Bronchial epithelial cell (primary cell): ENCODE measurements at regions not wholly inside any gene's neighbourhood (a gene's known extent, or its start where the extent isn't known, plus 50 kb on each side); places are given as distances from the start of the nearest gene placed in this dataset.
"Not testable (repeated sequence)": the region's sequence is repeated elsewhere in the genome, so short reads cannot be mapped to it uniquely, and the experiment has no call there.

Experiments used
- DNase-seq: peaks from one replicate; pipeline ENCODE4 v3.0.0-alpha.2; 2010; ENCODE audit warnings: low read depth
- FAIRE-seq: peaks from 2 replicates; lab custom pipeline; 2011; peaks lifted over from hg19 to GRCh38; lab: Jason Lieb, UNC
- H3K27me3 ChIP-seq: 2 replicates; pipeline ENCODE4 v1.5.1; 2011; ENCODE audit warnings: low read length; ENCODE audit not compliant: control insufficient read depth, insufficient read depth
- H3K36me3 ChIP-seq: 2 replicates; pipeline ENCODE4 v1.5.1; 2011; ENCODE audit warnings: low read length; ENCODE audit not compliant: control insufficient read depth, insufficient read depth
- H3K4me3 ChIP-seq: 2 replicates; pipeline ENCODE4 v1.5.1; 2011; ENCODE audit warnings: mild to moderate bottlenecking, low read depth, low read length, control low read depth
- TF ChIP-seq, protein P1 (sequence below): IDR thresholded peaks from 2 replicates; pipeline ENCODE4 v1.5.1; 2011; ENCODE audit warnings: mild to moderate bottlenecking, moderate library complexity, low read length, control low read depth, inconsistent platforms; ENCODE audit not compliant: insufficient read depth, severe bottlenecking

DNA sequence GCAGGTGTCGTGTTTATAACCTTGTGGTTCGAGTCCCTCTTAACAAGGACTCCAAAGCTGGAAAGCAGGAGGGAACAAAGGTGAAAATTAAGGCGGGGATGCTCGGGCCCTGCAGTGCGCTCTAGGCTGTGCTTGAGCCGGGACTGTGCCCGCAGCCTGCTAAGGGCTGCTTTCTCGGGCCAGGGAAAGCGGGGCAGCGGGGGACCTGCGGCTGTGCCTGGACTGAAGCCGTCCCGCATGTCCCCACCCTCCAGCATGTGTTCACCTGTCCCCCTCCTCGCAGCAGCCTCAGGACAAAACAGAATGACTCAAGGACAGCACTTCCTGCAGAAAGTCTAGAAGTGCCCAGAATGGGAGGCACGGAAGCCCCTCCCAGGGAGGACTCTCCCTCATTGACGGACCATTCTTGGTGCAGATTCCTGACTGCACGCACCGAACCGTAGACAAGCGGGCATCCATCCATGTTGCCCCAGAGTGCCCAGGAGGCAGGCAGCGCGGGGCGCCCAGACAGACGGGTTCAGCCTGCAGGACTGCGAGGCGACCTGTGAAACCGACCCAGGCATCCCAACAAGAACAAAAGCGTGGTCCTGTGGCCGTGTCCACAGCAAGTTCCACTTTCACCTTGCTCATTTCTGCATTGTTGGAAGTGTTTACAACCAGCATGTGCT is 342.9 kb downstream of the MAGEB5 start:
- Histone ChIP-seq H3K27me3 (no peaks in the 10 kb centered on the region), H3K36me3 (no peaks in the 10 kb centered on the region), H3K4me3 (no peak overlapping the region)
- DNase-seq (no peak), FAIRE-seq (no peak)
- TF ChIP-seq, protein P1, sequence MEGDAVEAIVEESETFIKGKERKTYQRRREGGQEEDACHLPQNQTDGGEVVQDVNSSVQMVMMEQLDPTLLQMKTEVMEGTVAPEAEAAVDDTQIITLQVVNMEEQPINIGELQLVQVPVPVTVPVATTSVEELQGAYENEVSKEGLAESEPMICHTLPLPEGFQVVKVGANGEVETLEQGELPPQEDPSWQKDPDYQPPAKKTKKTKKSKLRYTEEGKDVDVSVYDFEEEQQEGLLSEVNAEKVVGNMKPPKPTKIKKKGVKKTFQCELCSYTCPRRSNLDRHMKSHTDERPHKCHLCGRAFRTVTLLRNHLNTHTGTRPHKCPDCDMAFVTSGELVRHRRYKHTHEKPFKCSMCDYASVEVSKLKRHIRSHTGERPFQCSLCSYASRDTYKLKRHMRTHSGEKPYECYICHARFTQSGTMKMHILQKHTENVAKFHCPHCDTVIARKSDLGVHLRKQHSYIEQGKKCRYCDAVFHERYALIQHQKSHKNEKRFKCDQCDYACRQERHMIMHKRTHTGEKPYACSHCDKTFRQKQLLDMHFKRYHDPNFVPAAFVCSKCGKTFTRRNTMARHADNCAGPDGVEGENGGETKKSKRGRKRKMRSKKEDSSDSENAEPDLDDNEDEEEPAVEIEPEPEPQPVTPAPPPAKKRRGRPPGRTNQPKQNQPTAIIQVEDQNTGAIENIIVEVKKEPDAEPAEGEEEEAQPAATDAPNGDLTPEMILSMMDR: no peak

DNA sequence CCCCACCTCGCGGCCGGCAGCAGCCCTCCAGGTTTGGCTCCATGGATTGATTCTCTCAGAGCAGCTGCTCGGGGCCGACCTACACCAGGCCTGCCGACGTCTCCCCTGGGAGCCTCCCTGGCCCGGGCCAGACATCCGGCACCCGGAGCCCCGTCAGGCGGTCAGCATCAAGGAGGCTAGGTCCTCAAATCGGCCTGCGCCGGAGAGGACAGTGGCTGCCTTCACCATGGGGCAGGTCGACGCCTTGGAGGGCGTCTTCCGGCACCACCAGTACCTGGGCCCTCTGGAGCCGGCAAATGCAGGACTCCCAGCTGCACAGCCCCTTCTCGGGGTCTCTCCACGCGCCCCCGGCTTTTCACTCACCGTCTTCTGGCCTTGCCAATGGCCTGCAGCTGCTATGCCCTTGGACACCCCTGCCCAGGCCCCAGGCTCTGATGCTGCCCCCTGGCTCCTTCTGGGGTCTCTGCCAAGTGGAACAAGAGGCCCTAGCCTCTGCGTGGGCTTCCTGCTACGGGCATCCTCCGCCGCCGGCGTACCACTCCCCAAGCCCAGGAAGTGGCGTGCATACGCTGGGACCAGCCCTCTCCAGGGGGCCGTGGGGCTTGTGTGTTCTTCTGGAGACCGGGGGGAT is 341.8 kb downstream of the MAGEB5 start:
- TF ChIP-seq, protein P1: no peak
- Histone ChIP-seq H3K27me3 (no peaks in the 10 kb centered on the region), H3K4me3 (no peak overlapping the region), H3K36me3 (no peaks in the 10 kb centered on the region)
- DNase-seq (no peak), FAIRE-seq (no peak)

DNA sequence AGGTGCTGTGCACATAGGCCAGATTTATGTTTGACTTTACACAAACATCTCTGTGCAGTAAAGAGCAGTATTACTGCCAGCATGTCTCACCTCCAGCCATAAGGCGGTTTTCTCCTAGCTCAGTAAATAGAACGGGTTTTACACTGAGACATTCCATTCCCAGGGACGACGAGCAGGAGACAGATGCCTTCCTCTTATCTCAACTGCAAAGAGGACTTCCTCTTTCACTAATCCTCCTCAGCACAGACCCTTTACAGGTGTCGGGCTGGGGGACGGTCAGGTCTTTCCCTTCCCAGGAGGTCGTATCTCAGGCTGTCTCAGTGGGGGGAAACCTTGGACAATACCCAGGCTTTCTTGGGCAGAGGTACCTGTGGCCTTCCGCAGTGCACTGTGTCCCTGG is 309.8 kb downstream of the MAGEB5 start:
- H3K27me3 ChIP-seq, H3K4me3 ChIP-seq, FAIRE-seq, DNase-seq, H3K36me3 ChIP-seq: not testable (repeated sequence)

DNA sequence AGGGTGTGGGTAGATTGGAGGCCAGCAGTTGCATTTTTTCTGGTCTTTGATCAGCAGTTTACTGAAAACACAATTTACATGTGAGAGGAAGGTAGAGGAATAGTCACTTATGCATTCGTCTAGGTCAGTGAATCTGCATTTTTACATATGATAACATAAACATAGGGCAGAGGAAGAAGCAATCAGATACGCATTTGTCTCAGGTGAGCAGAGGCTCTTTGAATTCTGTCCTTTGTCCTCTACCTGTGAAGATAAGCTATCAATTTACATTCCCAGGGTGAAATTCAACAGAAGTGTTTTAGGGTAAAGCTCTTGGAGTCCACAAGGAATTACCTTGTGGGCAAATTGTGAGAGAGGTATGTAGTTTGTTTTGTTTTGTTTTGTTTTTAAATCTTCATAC is 306.5 kb downstream of the MAGEB5 start:
- Histone ChIP-seq H3K27me3 (no peaks in the 10 kb centered on the region), H3K4me3 (no peak overlapping the region), H3K36me3 (no peaks in the 10 kb centered on the region)
- TF ChIP-seq, protein P1: no peak
- DNase-seq: no peak
- no peak for FAIRE-seq

DNA sequence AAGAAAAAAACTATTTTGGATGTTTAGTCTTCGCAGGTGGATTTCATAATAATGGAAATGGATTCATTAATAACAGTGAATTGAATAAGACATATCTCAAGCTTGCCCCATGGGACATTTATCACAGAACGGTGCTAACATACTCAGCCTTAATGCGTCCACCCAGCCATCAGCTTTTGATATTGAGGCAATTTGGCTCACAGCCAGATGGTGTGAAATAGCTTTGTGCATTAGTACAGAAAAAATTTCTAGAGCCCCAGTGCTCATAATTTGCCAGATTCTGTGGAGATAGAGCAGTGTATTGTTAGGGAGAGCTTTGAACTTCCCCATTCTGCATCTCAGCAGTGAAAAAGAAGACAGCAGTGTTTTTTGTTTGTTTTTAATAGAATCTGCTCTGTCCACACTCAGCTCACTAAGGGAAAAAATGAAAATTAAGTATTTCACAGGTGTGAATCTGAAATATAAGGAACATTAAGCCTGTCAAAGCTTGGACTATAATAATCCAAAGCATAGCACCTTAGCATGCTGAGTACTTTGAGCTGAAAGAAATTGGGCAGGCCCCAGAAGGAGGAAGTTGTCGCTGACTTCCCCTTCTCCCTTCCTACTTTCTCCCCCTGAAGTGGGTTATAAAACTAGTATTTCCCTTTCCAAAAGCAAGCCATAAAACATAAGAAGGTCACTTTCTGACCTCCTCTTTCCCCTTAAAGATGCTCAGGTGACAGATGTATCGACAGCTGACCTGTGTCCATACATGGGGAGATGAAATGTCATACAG is 295.8 kb downstream of the MAGEB5 start:
- Histone ChIP-seq H3K27me3 (no peaks in the 10 kb centered on the region), H3K36me3 (no peaks in the 10 kb centered on the region), H3K4me3 (no peak overlapping the region)
- TF ChIP-seq, protein P1: no peak
- FAIRE-seq (no peak), DNase-seq (no peak)

DNA sequence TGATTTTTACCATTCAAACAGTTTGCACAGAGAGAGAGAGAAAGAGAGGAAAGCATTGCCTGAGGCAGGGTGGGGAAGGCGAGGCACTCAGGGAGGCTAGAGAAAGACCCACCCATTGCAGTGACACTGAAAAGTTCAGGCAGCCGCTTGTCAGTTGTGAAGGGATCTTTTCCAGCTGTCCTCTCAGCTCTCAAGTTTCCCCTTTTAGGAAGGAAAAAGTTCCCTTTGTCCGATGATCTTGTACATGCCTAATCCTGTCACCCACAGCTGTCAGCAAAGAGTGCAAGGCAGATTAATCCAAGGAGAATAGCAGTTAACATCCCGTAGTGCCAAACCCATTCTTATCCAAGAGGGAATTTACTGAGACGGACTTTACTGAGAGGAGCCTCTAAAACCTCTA is 255.0 kb downstream of the MAGEB5 start:
- DNase-seq (no peak), FAIRE-seq (no peak)
- Histone ChIP-seq H3K36me3 (no peaks in the 10 kb centered on the region), H3K27me3 (no peaks in the 10 kb centered on the region), H3K4me3 (no peak overlapping the region)
- TF ChIP-seq, protein P1: no peak
